ENCODE measurements at regions not wholly inside any gene's neighbourhood (a gene's known extent, or its start where the extent isn't known, plus 50 kb on each side); places are given as distances from the start of the nearest gene placed in this dataset.

DNA sequence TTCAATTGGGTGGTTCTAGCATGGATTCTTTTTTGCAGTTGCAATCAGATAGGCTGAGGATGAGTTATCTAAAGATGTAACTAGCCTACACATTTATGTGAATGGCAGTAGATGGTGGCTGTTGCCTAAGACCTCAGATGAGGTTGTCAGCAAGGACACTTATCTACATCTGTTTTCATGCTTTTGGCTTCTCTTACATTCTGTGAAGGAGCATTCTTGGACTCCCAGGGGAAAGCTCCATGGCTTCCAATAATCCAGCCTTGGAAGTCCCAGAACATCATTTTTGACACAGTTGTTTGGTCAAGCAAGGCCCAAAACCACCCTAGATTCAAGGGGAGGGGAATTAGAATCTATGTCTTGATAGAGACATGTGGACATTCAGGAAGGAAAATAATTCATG is 332.2 kb upstream of the RBMS3 start:
- Histone ChIP-seq H3K4me2 (ENCODE audit: low read length) (no peak overlapping the region), H2AFZ (ENCODE audit: low read depth, low read length, poor library complexity, severe bottlenecking) (no peak overlapping the region), H3K27ac (ENCODE audit: low read depth, low read length) (no peak overlapping the region), H3K9me3 (ENCODE audit: control insufficient read depth in 1 of 2, insufficient read depth in 1 of 2, low read depth in 1 of 2, low read length in 2 of 2) (no peaks in the 10 kb centered on the region), H4K20me1 (ENCODE audit: insufficient read depth) (no peaks in the 10 kb centered on the region), H3K27me3 (ENCODE audit: insufficient read depth, low read length) (no peaks in the 10 kb centered on the region), H3K4me1 (ENCODE audit: control insufficient read depth in 1 of 2, insufficient read depth in 2 of 2, low read length in 2 of 2) (no peaks in the 10 kb centered on the region), H3K4me3 (replicated peaks in 1 of 2; ENCODE audit: low read depth in 1 of 2, low read length in 2 of 2) (no peak overlapping the region), H3K9ac (ENCODE audit: low read length) (no peak overlapping the region), H3K36me3 (ENCODE audit: control insufficient read depth in 1 of 2, insufficient read depth in 2 of 2, low read length in 2 of 2) (no peaks in the 10 kb centered on the region), H3K79me2 (ENCODE audit: insufficient read depth, low read length) (no peaks in the 10 kb centered on the region), H3K9me2 (ENCODE audit: insufficient read depth) (no peaks in the 10 kb centered on the region)
- ChIA-PET CTCF (no interaction called here), RAD21 (ENCODE audit: low non-redundant PET in 1 of 2, low total read pairs in 2 of 2, uncharacterized antibody in 2 of 2, unreplicated experiment in 2 of 2) (no interaction called here), POLR2A (no interaction called here)
- no TSS peak for BruUV-seq (replicated peaks)
- intact Hi-C loops (cut with micrococcal nuclease), result no loop called here
- TF ChIP-seq TCF7L2 (IDR thresholded peaks at IDR 0.05; ENCODE audit: borderline replicate concordance, extremely low read depth, insufficient read depth, insufficient read length) (no peak), YY1 (IDR thresholded peaks at IDR 0.05; ENCODE audit: extremely low read depth, insufficient replicate concordance, low read depth, low read length) (no peak), JUND (IDR thresholded peaks at IDR 0.05) (no peak), CEBPB (IDR thresholded peaks at IDR 0.05; ENCODE audit: low read depth) (no peak), RAD21 (IDR thresholded peaks at IDR 0.05; ENCODE audit: low read depth) (no peak), ZFX (IDR thresholded peaks at IDR 0.05) (no peak), ZNF274 (IDR thresholded peaks at IDR 0.05; ENCODE audit: low read depth, low read length) (no peak), POLR2A (IDR thresholded peaks at IDR 0.05; ENCODE audit: borderline replicate concordance, extremely low read depth, insufficient read depth, insufficient read length) (no peak), POLR2AphosphoS5 (IDR thresholded peaks at IDR 0.05; ENCODE audit: low read depth, low read length) (no peak), EZH2 (IDR thresholded peaks at IDR 0.05) (no peak)
- TF ChIP-seq, protein P1, sequence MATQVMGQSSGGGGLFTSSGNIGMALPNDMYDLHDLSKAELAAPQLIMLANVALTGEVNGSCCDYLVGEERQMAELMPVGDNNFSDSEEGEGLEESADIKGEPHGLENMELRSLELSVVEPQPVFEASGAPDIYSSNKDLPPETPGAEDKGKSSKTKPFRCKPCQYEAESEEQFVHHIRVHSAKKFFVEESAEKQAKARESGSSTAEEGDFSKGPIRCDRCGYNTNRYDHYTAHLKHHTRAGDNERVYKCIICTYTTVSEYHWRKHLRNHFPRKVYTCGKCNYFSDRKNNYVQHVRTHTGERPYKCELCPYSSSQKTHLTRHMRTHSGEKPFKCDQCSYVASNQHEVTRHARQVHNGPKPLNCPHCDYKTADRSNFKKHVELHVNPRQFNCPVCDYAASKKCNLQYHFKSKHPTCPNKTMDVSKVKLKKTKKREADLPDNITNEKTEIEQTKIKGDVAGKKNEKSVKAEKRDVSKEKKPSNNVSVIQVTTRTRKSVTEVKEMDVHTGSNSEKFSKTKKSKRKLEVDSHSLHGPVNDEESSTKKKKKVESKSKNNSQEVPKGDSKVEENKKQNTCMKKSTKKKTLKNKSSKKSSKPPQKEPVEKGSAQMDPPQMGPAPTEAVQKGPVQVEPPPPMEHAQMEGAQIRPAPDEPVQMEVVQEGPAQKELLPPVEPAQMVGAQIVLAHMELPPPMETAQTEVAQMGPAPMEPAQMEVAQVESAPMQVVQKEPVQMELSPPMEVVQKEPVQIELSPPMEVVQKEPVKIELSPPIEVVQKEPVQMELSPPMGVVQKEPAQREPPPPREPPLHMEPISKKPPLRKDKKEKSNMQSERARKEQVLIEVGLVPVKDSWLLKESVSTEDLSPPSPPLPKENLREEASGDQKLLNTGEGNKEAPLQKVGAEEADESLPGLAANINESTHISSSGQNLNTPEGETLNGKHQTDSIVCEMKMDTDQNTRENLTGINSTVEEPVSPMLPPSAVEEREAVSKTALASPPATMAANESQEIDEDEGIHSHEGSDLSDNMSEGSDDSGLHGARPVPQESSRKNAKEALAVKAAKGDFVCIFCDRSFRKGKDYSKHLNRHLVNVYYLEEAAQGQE (IDR thresholded peaks at IDR 0.05; ENCODE audit: low read depth), result no peak
- ATAC-seq (no peak), DNase-seq (ENCODE audit: low read depth, low spot score) (no peak)

Measured in HCT116 (cell line).